H1 (cell line): ENCODE measurements at regions not wholly inside any gene's neighbourhood (a gene's known extent, or its start where the extent isn't known, plus 50 kb on each side); places are given as distances from the start of the nearest gene placed in this dataset.

Experiments
- CTCF ChIA-PET: fragments of 300-600 bp; sonication (Branson Sonifier 250); formaldehyde crosslinking; loops from one replicate; lab custom pipeline; 2021; ENCODE audit not compliant: partially characterized antibody; lab: Charles Lee
- POLR2A ChIA-PET: fragments of 300-600 bp; sonication (Branson Sonifier 250); formaldehyde crosslinking; loops from one replicate; lab custom pipeline; 2021; ENCODE audit warnings: inconsistent platforms; ENCODE audit not compliant: partially characterized antibody; lab: Charles Lee
- DNase-seq, 2 experiments: peaks; one replicate each; pipeline versions ENCODE4 v3.0.0 to v3.0.0-alpha.2; 2010 to 2022; ENCODE audit warnings: low spot score in 2 of 2, low read depth in 1 of 2, mixed read lengths in 1 of 2
- FAIRE-seq: peaks from 2 replicates; lab custom pipeline; 2011; peaks lifted over from hg19 to GRCh38; lab: Jason Lieb, UNC
- H2AFZ ChIP-seq: 2 replicates; pipeline ENCODE4 v1.8.1; 2012; ENCODE audit warnings: low read length, inconsistent platforms
- H2AK5ac ChIP-seq: 2 replicates; pipeline ENCODE4 v1.6.1; 2013; ENCODE audit warnings: low read depth, low read length
- H2BK120ac ChIP-seq: replicated peaks from 2 replicates; pipeline ENCODE3; 2013; ENCODE audit warnings: low read depth, low read length, inconsistent platforms
- H2BK12ac ChIP-seq: 2 replicates; pipeline ENCODE4 v1.6.1; 2013; ENCODE audit warnings: low read depth, low read length
- H2BK15ac ChIP-seq: 2 replicates; pipeline ENCODE4 v1.6.1; 2013; ENCODE audit warnings: low read length
- H2BK20ac ChIP-seq: 2 replicates; pipeline ENCODE4 v1.6.1; 2013; ENCODE audit warnings: low read length
- H2BK5ac ChIP-seq: 2 replicates; pipeline ENCODE4 v1.6.1; 2013; ENCODE audit warnings: low read depth, low read length
- H3K14ac ChIP-seq: 2 replicates; pipeline ENCODE4 v1.6.1; 2013; ENCODE audit warnings: inconsistent platforms; ENCODE audit not compliant: insufficient read length
- H3K18ac ChIP-seq: 2 replicates; pipeline ENCODE4 v1.6.1; 2013; ENCODE audit warnings: low read length; ENCODE audit errors: extremely low read depth
- H3K23ac ChIP-seq: 2 replicates; pipeline ENCODE4 v1.6.1; 2013; ENCODE audit warnings: inconsistent platforms; ENCODE audit not compliant: insufficient read length
- H3K23me2 ChIP-seq: 2 replicates; pipeline ENCODE4 v1.6.1; 2013; ENCODE audit warnings: low read depth, low read length
- H3K27ac ChIP-seq: 2 replicates; pipeline ENCODE4 v1.6.1; 2011; ENCODE audit warnings: low read depth, low read length, inconsistent platforms
- H3K27me3 ChIP-seq, 4 experiments: replicated peaks in 1 of 4; 1 replicate in 1 of 4; 2 replicates in 3 of 4; pipeline versions ENCODE4 v1.6.1 to v1.8.1; 2011 to 2013; ENCODE audit warnings: low read length in 3 of 4, mild to moderate bottlenecking in 3 of 4, inconsistent platforms in 2 of 4, mixed read lengths in 2 of 4, moderate library complexity in 1 of 4; ENCODE audit not compliant: control insufficient read depth in 3 of 4, insufficient read depth in 3 of 4; ENCODE audit errors: extremely low read depth in 1 of 4
- H3K36me3 ChIP-seq, 4 experiments: 2 replicates each; pipeline versions ENCODE4 v1.6.1 to v1.8.1; 2011 to 2013; ENCODE audit warnings: mild to moderate bottlenecking in 4 of 4, low read length in 3 of 4, moderate library complexity in 2 of 4, control low read depth in 1 of 4, inconsistent platforms in 1 of 4; ENCODE audit not compliant: insufficient read depth in 4 of 4, control insufficient read depth in 2 of 4
- H3K4ac ChIP-seq: replicated peaks from 2 replicates; pipeline ENCODE3; 2013; ENCODE audit warnings: low read length, low read depth, mixed read lengths, inconsistent platforms; ENCODE audit not compliant: insufficient read length
- H3K4me1 ChIP-seq, 4 experiments: replicated peaks in 1 of 4; 1 replicate in 1 of 4; 2 replicates in 3 of 4; pipeline versions ENCODE4 v1.6.1 to v1.8.1; 2011 to 2013; ENCODE audit warnings: low read length in 3 of 4, inconsistent platforms in 2 of 4, mixed read lengths in 1 of 4; ENCODE audit not compliant: insufficient read depth in 4 of 4, control insufficient read depth in 3 of 4
- H3K4me2 ChIP-seq, 2 experiments: 2 replicates each; pipeline versions ENCODE4 v1.6.1 to v1.8.1; 2011 to 2013; ENCODE audit warnings: low read depth in 2 of 2, low read length in 2 of 2, control low read depth in 1 of 2, inconsistent platforms in 1 of 2, mild to moderate bottlenecking in 1 of 2; ENCODE audit not compliant: insufficient read depth in 1 of 2
- H3K4me3 ChIP-seq, 4 experiments: fragments of 200-600, 300-600 bp in 1 of 4; sonication (generic), shearing (Covaris generic), sonication (Bioruptor Twin) in 1 of 4; 2 replicates each; pipeline versions ENCODE4 v1.5.1 to v1.8.1; 2011 to 2016; ENCODE audit warnings: low read length in 4 of 4, low read depth in 3 of 4, control low read depth in 2 of 4, inconsistent platforms in 2 of 4, mild to moderate bottlenecking in 2 of 4, mixed read lengths in 1 of 4, moderate library complexity in 1 of 4; ENCODE audit not compliant: insufficient read depth in 2 of 4; ENCODE audit errors: extremely low read depth in 1 of 4
- H3K56ac ChIP-seq: replicated peaks from 2 replicates; pipeline ENCODE3; 2013; ENCODE audit warnings: low read depth, mild to moderate bottlenecking, mixed read lengths, low read length, inconsistent platforms; ENCODE audit not compliant: insufficient read length
- H3K79me1 ChIP-seq: 2 replicates; pipeline ENCODE4 v1.6.1; 2013; ENCODE audit warnings: low read depth, low read length, control low read depth
- H3K79me2 ChIP-seq, 2 experiments: 2 replicates each; pipeline versions ENCODE4 v1.6.1 to v1.8.1; 2012 to 2013; ENCODE audit warnings: low read length in 2 of 2, mild to moderate bottlenecking in 2 of 2, inconsistent platforms in 1 of 2; ENCODE audit not compliant: insufficient read depth in 2 of 2, control insufficient read depth in 1 of 2
- H3K9ac ChIP-seq, 4 experiments: replicated peaks in 1 of 4; 1 replicate in 1 of 4; 2 replicates in 3 of 4; pipeline versions ENCODE4 v1.6.1 to v1.8.1; 2011 to 2013; ENCODE audit warnings: low read depth in 3 of 4, low read length in 3 of 4, control low read depth in 2 of 4, mild to moderate bottlenecking in 2 of 4, moderate library complexity in 2 of 4, inconsistent platforms in 1 of 4; ENCODE audit errors: extremely low read depth in 1 of 4
- H3K9me3 ChIP-seq, 2 experiments: 2 replicates each; pipeline versions ENCODE4 v1.6.1 to v1.8.1; 2012 to 2013; ENCODE audit warnings: mild to moderate bottlenecking in 2 of 2, moderate library complexity in 2 of 2, control low read depth in 1 of 2, inconsistent platforms in 1 of 2, low read depth in 1 of 2, low read length in 1 of 2, mixed read lengths in 1 of 2; ENCODE audit not compliant: insufficient read depth in 2 of 2
- H4K20me1 ChIP-seq, 2 experiments: replicated peaks in 1 of 2; 2 replicates each; pipeline versions ENCODE3 to v1.8.1; 2011 to 2013; ENCODE audit warnings: inconsistent platforms in 2 of 2, low read length in 2 of 2, mild to moderate bottlenecking in 1 of 2; ENCODE audit not compliant: insufficient read depth in 2 of 2, control insufficient read depth in 1 of 2
- H4K5ac ChIP-seq: 2 replicates; pipeline ENCODE4 v1.6.1; 2013; ENCODE audit warnings: low read length, low read depth, mixed read lengths, inconsistent platforms; ENCODE audit not compliant: insufficient read length
- H4K8ac ChIP-seq: 2 replicates; pipeline ENCODE4 v1.8.0; 2013; ENCODE audit warnings: mild to moderate bottlenecking, moderate library complexity, low read length, inconsistent platforms; ENCODE audit not compliant: insufficient read depth; ENCODE audit errors: extremely low read depth
- H4K91ac ChIP-seq: replicated peaks from 2 replicates; pipeline ENCODE3; 2013; ENCODE audit warnings: low read length, mixed read lengths, inconsistent platforms; ENCODE audit not compliant: insufficient read length
- MAFK ChIP-seq: IDR thresholded peaks from 2 replicates; pipeline ENCODE4 v1.6.1; 2012; ENCODE audit warnings: low read depth, mild to moderate bottlenecking, improper control_type of control experiment, low read length
- RNF2 ChIP-seq: fragments of 200-900, 300-1000 bp; sonication (generic); IDR thresholded peaks from 2 replicates; pipeline ENCODE4 v1.7.1; 2016; ENCODE audit warnings: borderline replicate concordance, low read depth, mild to moderate bottlenecking, antibody characterized with exemption, low read length; ENCODE audit not compliant: poor library complexity, severe bottlenecking; ENCODE audit errors: missing control alignments
- SP2 ChIP-seq: IDR thresholded peaks from 2 replicates; pipeline ENCODE4 v1.6.1; 2012; ENCODE audit warnings: mild to moderate bottlenecking, low read length, inconsistent platforms
- WGBS, 2 experiments: shearing (Covaris generic) in 1 of 2; methylation state at CpG; one replicate each; pipeline versions ENCODE4 v1.1.6 to v1.1.7; 2013 to 2015; ENCODE audit warnings: low lambda C conversion rate in 2 of 2, mixed read lengths in 2 of 2, inconsistent platforms in 1 of 2, low coverage in 1 of 2, missing lambda C conversion rate in 1 of 2; ENCODE audit not compliant: insufficient replicate concordance in 2 of 2, insufficient coverage in 1 of 2, insufficient read length in 1 of 2; ENCODE audit errors: extremely low coverage in 1 of 2, missing lambda C conversion rate in 1 of 2; 5-methylcytosine and 5-hydroxymethylcytosine counted together
- TF ChIP-seq, protein P1 (sequence below), 3 experiments: IDR thresholded peaks; 1 replicate in 2 of 3; 2 replicates in 1 of 3; pipeline versions ENCODE4 v1.5.1 to v1.6.1; 2011; ENCODE audit warnings: low read length in 3 of 3, mild to moderate bottlenecking in 3 of 3, inconsistent platforms in 2 of 3, low read depth in 1 of 3, moderate library complexity in 1 of 3; ENCODE audit not compliant: insufficient read depth in 1 of 3; ENCODE audit errors: control extremely low read depth in 1 of 3

DNA sequence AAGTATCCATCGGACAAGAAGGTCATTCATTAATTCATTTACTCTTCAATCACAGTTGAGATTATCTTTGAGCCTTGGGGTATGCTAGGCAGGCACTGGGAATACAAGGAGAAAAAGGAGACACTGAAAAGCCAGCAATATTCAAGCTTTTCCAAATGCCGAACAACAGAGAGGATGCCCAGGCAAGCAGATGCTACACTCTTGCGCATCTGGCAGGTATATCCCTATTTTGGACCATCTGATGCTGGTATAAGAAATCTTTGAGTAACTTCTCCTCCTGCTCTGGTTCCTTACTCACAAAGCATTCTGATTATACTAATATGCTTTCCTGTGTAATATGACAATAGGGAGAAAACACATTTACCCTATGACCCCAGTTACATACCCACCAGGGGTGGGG, 354.9 kb downstream of the CBLL2 start:
- Histone ChIP-seq H2BK15ac (no peak overlapping the region), H4K5ac (no peak overlapping the region), H3K79me1 (no peaks in the 10 kb centered on the region), H3K27ac (no peak overlapping the region), H3K14ac (no peak overlapping the region), H3K18ac (no peak overlapping the region), H3K79me2 (no peaks in the 10 kb centered on the region), H3K56ac (no peak overlapping the region), H3K9me3 (no peaks in the 10 kb centered on the region), H2BK12ac (no peak overlapping the region), H3K36me3 (no peaks in the 10 kb centered on the region), H4K20me1 (no peaks in the 10 kb centered on the region), H3K23ac (no peak overlapping the region), H3K4ac (no peak overlapping the region), H3K4me1 (no peaks in the 10 kb centered on the region), H3K23me2 (no peaks in the 10 kb centered on the region), H2BK5ac (no peak overlapping the region), H3K9ac (no peak overlapping the region), H4K91ac (no peak overlapping the region), H3K27me3 (no peaks in the 10 kb centered on the region), H2BK120ac (no peak overlapping the region), H2AK5ac (no peak overlapping the region), H2AFZ (no peak overlapping the region), H3K4me2 (no peak overlapping the region), H4K8ac (no peak overlapping the region), H2BK20ac (no peak overlapping the region), H3K4me3 (no peak overlapping the region)
- TF ChIP-seq SP2 (no peak), RNF2 (no peak), MAFK (no peak)
- TF ChIP-seq, protein P1, sequence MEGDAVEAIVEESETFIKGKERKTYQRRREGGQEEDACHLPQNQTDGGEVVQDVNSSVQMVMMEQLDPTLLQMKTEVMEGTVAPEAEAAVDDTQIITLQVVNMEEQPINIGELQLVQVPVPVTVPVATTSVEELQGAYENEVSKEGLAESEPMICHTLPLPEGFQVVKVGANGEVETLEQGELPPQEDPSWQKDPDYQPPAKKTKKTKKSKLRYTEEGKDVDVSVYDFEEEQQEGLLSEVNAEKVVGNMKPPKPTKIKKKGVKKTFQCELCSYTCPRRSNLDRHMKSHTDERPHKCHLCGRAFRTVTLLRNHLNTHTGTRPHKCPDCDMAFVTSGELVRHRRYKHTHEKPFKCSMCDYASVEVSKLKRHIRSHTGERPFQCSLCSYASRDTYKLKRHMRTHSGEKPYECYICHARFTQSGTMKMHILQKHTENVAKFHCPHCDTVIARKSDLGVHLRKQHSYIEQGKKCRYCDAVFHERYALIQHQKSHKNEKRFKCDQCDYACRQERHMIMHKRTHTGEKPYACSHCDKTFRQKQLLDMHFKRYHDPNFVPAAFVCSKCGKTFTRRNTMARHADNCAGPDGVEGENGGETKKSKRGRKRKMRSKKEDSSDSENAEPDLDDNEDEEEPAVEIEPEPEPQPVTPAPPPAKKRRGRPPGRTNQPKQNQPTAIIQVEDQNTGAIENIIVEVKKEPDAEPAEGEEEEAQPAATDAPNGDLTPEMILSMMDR (IDR thresholded peaks at IDR 0.05; ENCODE audit: control extremely low read depth in 1 of 3, insufficient read depth in 1 of 3, low read depth in 1 of 3, low read length in 3 of 3), result no peak
- DNase-seq (no peak), FAIRE-seq (no peak)
- CTCF ChIA-PET, result no interaction called here
- POLR2A ChIA-PET, result no interaction called here
- 93% methylated on average over 3 of the region's 3 CpGs; no CpG with 5 or more reads in 1 of the 2 experiments for WGBS, 2 experiments
